ENCODE measurements at regions not wholly inside any gene's neighbourhood (a gene's known extent, or its start where the extent isn't known, plus 50 kb on each side); places are given as distances from the start of the nearest gene placed in this dataset.
"Not testable (repeated sequence)": the region's sequence is repeated elsewhere in the genome, so short reads cannot be mapped to it uniquely, and the experiment has no call there.

DNA sequence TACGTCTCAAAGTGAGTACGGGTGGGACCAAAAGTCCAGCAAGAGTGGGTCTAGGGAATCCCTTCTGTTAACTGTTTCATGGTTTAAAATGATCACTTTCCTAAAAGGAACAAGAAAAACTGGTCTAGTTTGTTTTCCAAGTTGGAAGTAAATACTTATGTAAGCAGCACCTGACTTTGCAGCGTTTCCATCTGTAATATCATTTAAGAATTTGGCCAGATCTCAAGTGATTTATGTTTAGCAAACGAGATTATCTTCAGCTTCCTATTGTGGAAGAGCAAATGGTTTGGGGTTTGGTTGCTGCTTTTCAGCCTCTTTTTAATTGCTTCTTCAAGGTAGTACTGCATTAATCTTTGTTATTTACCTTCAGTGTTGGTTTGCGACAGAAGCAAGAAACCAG is 50.4 kb downstream of the FHIP1A start:
- DNase-seq (ENCODE audit: low spot score), result no peak

DNA sequence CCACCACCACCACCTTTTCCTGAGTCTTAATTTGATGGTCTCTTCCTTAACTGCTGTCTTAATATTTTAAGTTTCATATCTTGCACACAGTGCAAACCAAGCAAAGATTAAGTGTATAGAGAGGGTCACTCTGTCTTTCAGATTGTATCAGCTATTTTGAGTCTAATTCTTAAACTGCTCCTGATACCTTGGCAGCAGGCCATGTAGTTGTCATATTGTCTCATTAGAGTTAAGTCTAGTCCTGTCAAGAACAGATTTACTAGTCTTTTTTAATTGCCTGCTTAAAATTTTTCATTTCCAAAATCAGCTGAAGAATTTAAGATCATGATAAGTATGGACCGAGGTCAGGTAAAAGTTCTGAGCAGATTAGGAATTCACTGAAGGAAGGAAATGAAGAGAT is 51.5 kb downstream of the FHIP1A start:
- no peak for DNase-seq (ENCODE audit: low spot score)

DNA sequence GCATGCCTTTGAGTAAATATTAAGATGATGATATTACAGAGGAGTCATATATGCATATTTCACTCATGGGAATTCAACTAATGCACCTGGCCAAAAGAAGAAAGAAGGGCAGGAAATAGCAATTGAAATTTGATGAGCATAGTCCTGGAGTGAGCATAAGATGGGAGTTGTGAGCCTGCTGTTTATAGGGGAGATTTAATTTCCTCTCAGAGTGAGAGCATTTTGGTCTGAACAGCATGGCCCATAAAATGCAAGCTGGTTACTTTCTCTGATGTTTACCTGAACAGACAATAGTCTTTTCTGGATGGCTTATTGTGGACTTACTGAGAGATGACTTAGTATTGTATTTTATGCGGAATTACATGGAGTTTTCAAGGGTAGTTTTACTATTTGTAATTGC is 53.6 kb downstream of the FHIP1A start:
- no peak for DNase-seq (ENCODE audit: low spot score)

DNA sequence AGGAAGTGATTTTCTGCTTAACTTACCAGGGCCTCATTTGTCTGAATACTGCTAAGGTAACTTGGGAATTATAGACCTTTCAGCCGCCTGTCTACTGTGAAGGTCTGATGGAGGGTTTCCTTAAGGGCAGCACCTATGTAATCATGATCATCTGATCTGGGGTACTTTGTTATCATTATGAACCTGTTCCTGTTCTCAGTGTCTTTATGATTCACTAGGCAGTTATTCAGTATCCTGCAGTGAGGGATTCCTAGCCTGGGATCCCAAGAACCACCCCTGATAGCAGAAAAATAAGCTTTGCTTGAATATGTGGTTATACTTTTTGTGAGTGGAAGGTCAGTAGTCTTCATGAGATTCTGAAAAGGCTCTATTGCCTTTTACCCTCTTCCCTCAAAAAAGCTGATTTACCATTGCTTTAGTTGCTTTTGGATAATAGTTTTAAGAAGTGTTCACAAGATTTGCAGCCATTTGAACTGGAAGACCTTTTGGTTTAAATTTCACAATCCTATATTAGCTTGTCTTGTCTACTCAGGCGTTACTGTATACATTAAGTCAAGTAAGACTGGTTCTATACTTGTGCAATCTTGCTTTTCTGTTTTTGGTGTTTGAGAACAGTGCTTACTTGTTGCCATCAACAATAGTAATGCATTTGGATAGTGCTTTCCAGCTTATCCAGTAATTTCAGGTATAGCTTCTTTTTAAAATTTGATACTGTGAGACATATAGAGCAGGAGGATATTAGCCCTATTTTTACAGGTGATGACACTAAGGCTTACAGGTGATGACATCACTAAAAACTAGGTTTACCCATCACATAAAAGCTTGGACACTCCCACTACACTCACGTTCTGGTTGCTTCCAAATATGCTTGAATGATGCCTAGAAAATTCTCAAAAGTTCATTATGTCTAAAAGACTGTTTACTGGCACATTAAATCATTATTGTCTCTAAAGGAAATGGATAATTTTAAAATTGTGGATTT is 60.0 kb downstream of the FHIP1A start:
- no peak for DNase-seq (ENCODE audit: low spot score)

DNA sequence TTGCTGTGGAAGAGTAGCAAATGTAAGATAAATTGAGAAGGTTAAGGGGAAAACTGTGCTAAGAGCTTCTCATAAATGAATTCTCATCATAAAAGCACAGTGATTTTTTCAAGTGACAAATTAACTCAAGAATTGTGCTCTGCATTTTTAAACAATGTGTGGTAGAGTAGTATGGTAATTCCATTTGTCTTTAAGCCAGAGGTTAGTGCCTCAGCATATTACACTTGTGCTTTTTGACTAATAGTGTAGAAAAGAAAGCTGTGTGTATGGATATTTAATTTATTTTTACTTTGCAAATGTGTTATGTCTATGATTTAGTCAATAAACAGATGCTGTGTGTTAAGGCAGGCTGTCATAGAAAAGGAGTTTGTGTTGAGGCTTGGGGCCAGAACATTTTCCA is 61.0 kb downstream of the FHIP1A start:
- DNase-seq (ENCODE audit: low spot score), result no peak

DNA sequence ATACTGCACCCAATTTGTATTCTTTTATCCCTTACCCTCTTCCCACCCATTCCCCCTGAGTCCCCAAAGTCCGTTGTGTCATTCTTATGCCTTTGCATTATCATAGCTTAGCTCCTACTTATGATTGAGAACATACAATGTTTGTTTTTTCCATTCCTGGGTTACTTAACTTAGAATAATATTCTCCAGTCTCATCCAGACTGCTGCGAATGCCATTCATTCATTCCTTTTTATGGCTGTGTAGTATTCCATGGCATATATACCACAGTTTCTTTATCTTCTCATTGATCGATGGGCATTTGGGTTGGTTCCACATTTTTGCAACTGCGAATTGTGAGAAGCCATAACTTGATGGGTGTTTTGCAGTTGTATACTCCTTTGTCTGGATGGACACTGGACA is 62.8 kb downstream of the FHIP1A start:
- no peak for DNase-seq (ENCODE audit: low spot score)

DNA sequence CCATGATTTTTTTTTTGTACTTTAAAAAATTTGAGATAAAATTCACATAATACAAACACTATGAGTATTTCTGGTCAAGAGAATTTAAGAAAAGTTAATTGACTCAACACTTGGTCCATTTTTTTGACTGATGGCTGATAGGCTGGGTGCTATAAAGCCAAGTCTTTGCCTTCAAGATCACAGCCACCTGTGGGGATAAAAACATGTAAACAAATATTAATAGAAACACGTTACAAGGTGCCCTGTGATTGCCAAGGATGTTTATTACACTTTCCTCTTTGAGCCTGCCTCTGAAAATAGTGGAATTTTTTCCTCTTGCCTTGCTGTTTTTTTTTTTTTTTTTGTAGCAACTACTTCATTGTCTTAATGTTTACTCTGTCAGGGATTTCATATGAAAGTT is 63.3 kb downstream of the FHIP1A start:
- DNase-seq (ENCODE audit: low spot score), result no peak

DNA sequence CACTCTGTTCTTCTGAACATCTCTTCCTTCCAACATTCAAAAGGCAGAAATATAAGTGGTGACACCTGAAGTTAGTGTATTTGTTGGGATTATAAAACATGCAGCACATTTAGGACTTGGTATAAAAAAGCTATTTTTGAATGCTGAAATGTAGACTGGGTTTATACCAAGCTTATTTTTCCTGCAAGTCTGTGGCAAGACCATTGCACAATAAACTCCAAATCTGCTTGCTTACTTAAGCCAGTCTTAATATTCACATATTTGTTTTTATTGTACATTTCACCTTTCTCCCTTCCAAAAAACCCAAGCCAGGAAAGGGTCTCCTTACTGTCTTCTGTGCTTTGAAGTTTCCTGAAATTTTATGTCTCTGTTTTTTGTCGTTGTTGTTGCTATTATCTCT is 63.7 kb downstream of the FHIP1A start:
- DNase-seq (ENCODE audit: low spot score), result no peak

DNA sequence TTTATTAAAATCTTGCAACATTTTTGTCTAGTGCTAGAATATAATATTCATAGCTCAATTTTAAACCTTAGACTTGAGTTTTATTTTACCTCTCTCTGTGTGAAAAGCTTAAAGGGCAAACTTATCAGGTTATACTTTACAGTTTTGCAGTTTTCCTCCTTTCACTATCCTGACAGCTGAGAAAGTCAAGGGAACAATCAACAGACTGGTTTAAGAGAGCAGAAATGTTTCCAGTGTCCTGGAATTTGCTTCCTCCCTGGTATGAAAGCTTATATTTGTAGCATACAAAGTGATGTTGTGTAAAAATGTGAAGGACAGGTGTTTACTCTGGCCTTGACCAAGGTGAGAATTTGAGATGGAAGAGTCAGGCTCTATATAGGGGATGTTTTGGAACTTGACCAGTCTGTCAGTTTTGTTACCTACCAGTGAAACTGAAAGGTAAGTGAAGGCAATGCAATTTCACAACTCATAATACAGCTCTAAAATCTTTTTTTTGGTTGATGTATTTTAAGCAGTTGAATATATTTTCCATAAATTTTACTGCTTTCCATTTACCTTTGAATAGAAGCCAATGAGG is 64.6 kb downstream of the FHIP1A start:
- DNase-seq (ENCODE audit: low spot score), result no peak

DNA sequence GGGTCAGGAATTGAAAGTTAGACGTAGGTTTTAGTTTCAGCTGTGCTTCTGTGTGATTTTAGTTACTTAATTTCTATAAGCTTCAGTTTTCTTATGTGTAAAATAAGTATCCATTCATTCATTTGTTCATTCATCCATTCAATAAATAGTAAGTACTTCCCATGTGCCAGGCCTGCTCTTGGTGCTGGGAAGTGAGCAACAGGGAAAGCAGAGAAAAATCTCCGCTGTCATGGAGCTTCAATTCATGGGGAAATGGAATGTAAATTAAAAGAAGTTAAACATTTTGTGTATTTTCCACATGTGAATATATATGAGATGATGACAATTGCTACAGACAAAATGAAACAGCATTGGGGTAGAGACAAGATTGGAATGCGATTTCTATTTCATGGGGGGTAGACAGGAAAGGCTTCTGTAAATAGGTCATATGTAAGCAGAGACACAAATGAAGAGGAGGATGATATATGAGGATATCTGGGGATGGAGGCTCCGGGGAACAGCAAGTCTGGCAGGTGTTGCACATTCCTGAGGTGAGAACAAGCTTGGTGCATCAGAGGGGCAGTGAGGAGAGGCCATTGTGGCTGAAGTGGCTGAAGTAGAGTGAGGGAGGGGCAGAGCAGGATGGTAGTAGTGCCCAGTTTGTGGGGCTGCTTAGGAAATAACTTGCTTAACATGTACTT is 66.2 kb downstream of the FHIP1A start:
- DNase-seq (ENCODE audit: low spot score), result no peak

DNA sequence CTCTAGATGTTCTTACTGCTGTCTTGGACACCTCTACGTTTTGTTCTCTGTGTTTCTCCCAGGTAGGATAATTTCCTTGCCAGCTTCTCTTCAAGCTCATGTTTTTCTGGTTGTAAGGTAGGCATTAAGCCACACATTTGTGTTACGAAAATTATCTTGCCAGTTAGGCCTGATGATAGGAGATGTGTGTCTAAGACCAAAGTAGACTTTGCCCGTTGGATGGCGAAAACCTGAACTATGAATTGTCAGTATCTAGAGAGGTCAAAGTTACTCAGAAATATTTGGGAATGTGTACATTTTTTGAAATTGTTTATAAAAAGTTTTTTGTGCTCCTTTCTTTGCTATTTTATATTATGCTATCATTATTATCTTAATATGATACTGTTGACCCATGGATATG is 72.8 kb downstream of the FHIP1A start:
- no peak for DNase-seq (ENCODE audit: low spot score)

DNA sequence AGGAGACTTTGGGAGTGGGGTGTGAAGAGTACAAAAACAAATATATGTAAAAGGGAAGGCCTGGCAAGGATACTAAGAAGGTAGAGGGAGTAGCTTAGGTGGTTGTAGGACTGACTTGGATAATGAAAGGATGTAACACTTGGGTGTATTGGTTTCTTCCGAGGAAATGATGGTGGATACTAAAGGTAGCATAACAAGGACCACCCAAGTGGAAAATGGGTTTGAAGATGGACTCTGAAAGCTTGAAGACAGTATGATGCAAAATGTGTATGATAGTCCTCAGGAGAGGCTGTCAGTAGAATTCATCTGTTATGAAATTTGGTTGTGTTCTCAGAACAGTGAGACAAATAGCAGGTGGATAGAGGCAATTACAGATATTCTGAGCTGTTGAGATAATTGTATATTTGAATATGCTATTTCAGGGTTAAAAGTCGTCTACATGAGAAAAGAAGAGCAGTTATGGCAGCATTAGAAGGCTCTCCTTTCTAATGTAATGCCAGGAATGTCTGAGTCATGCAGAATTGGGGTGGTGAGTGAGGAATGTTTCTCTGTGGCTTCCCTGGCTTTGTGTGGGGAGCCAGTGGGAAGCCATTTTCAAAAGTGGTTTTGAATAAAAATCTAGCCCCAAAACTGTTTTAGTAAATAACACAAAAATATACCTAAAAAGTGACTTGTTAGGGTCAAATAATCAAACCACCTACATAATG is 75.6 kb downstream of the FHIP1A start:
- DNase-seq (ENCODE audit: low spot score), result no peak

DNA sequence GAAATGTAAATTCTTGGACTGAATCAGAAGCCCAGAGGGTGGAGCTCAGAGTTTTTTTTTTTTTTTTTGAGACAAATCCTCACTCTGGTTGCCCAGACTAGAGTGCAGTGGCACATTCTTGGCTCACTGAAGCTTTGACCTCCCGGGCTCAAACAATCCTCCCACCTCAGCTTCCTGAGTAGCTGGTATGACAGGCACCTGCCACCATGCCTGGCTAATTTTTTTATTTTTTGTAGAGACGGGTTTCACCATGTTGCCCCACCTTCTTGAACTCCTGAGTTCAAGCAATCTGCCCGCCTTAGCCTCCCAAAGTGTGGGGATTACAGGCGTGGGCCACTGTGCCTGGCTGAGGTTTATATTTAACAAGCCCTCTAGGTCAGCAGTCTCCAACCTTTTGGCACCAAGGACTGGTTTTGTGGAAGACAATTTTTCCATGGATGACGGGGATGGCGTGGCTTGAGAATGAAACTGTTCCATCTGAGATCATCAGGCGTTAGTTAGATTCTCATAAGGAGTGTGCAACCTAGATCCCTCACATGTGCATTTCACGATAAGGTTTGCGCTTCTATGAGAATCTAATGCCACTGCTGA is 76.7 kb downstream of the FHIP1A start:
- DNase-seq (ENCODE audit: low spot score), result no peak

DNA sequence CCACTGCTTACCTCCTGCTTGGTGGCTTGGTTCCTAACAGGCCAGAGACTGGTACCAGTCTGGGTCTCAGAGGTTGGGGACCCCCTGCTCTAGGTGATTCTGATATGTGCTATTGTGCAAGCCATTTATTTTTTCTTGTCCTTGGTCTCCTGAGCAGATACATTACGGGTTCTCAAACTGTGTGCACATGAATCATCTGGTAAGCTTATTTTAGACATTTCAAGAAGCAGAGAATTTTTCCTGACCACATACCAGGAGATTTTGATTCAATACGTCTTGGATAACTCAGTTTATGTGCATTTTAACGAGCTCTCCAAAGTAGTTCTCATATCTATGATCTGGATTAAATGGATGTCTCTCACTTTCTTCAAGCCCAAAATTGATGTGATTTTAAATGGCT is 77.2 kb downstream of the FHIP1A start:
- no peak for DNase-seq (ENCODE audit: low spot score)

DNA sequence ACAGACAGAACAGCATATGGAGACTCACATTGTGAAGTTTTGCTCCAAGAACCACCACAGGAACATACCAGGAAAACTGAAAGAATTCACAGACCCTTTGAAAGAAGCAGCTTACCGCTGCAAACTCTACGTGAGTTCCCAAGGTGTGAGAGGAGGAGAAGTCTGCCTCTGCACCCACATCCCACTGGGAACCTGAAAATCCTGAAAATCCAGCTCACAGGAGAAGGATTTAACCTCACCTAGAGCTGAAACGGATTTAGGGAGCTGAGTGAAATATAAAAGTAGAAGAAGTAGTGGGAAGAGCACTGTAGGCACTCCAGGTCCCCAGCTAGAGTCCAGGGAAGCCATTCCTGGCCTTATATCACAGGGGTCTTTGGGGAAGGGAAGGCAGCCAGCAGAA is 80.0 kb downstream of the FHIP1A start:
- DNase-seq (ENCODE audit: low spot score), result no peak

DNA sequence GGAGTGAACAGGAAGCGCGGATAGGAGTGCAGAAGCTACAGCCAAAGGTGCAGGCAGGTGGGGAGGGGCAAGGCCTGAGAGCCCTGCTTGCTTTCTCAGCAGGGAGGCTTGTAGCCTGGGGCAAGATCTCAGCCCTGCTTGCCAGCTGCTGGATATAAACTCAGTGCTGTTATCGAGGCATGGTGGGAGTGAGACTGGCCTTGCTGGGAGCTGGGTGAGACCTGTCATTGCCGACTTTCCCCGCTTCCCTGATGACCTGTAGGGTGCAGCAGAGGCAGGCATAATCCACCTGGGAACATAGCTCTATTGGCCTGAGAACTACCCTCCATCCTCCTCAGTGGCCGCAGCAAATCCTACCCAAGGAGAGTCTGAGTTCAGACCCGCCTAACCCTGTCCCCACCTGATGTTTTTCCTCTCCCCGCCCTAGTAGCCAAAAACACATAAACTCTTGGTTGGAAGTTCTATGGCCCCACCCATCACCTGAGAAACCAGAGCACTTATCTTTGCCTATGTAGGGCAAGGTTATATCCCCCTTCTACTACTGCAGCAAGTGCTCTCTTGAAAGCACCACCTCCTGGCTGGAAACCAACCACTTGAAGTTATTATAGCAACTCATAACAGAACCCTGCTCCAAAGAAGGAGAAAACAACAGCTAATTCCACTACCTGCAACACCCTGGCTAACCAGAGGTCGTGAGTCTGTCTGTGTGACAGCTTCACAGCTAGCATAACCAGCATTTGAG is 80.7 kb downstream of the FHIP1A start:
- peak; percentile 6 for DNase-seq (ENCODE audit: low spot score)

DNA sequence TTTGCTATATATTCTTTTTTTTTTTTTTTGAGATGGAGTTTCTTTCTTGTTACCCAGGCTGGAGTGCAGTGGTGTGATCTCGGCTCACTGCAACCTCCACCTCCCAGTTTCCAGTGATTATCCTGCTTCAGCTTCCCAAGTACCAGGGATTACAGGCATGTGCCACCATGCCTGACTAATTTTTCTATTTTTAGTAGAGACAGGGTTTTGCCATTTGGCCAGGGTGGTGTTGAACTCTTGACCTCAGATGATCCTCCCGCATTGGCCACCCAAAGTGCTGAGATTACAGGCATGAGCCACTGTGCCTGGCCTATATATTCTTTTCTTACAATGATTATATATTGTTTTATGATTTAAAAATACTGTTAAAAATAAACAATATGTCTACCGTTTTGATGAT is 86.6 kb downstream of the FHIP1A start:
- not testable (repeated sequence) for DNase-seq (ENCODE audit: low spot score)

DNA sequence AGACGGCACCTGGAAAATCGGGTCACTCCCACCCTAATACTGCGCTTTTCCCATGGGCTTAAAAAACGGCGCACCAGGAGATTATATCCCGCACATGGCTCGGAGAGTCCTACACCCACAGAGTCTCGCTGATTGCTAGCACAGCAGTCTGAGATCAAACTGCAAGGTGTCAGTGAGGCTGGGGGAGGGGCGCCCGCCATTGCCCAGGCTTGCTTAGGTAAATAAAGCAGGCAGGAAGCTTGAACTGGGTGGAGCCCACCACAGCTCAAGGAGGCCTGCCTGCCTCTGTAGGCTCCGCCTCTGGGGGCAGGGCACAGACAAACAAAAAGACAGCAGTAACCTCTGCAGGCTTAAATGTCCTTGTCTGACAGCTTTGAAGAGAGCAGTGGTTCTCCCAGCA is 102.6 kb downstream of the FHIP1A start:
- not testable (repeated sequence) for DNase-seq (ENCODE audit: low spot score)

DNA sequence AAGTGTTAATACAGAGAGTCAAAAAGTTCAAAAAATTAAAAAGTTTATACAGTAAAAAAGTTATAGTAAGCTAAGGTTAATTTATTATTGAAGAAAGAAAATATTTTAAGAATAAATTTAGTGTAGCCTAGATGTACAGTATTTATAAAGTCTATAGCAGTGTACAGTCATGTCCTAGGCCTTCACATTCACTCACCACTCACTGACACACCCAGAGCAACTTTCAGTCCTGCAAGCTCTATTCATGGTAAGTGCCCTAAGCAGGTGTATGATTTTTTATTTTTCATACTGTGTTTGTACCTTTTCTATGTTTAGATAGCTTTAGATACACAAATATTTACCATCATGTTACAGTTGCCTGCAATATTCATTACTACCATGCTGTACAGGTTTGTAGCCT is 108.9 kb downstream of the FHIP1A start:
- no peak for DNase-seq (ENCODE audit: low spot score)

DNA sequence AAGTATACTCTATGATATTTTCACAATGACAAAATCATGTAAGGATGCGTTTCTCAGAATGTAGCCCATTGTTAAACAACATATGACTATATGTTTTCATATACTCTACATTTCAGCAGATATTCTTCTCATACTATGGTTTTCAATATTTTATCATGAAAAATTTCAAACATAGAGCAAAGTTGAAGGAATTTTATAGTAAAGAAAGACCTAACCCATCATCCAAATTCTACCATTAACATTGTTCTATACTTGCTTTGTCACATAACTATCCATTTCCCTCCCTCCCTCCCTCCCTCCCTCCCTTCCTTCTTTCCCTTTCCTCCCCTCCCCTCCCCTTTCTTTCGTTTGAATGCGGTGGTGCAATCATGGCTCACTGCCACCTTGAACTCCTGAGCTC is 109.4 kb downstream of the FHIP1A start:
- DNase-seq (ENCODE audit: low spot score), result no peak

DNA sequence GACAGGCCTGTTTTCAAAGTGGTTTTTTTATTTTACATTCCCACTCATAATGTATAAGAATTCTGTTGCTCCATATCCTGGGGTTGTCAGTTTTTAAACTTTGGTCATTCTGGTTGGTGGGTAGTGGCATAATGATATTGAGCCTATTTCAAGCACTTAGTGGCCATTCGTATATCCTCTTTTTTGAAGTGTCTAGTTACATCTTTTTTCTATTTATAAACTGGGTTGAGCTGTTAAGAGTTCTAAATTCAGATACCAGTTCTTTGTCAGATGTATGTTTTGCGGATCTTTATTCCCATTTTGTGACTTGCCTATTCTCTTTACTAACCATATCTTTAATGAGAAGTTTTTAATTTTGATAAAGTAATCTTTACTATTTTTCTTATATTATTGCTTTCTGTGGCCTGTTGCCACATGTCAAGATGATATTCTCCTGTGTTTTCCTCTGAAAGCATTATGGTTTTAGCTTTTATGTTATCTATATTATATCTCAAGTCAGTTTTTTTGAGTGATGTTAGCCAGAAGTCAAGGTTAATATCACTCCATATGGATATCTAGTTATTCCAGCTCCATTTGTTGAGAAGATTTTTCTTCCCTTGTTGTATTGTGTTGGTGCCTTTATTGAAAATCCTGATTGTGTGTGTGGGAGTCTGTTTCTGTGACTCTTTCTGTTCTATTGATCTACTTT is 110.9 kb downstream of the FHIP1A start:
- no peak for DNase-seq (ENCODE audit: low spot score)
